ENCODE measurements at regions not wholly inside any gene's neighbourhood (a gene's known extent, or its start where the extent isn't known, plus 50 kb on each side); places are given as distances from the start of the nearest gene placed in this dataset.

DNA sequence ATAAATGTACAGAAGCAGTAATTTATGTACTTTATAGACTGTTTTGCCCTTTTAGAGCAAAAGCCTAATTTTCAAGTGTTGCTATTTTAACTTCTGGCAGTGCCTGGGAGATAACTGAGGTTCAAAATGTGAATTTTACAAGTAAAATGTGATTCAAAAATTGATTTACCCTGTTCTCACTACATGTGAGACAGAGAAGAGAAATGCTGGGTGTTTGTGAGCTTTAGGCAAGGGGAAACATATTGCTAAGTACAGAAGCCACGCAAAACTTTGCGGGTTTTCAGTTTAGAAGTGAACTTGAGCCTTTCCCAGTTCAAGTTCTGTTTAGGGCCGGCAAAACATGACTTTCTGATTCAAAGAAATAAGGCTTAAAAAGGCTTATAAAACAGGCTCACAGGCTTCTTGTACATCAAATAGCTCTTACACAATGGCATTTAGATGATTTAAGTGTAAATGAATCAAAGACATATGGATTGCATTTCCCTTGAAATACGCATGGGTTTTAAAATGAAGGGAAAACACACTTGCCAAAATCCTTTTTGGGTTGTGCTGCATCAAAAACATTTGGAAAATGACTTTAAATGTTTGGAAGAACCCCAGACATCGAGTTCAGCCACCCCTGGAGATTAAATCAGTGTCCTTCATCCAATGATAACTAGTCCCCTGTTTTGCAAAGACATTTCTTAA, 370.8 kb upstream of the MEF2C start (continued):
- TF ChIP-seq JUND (IDR thresholded peaks at IDR 0.05; ENCODE audit: low read length) = no peak
- no peak for TF ChIP-seq CBX5 (IDR thresholded peaks at IDR 0.05; ENCODE audit: low read depth, low read length)
- TF ChIP-seq GTF2F1 (IDR thresholded peaks at IDR 0.05; ENCODE audit: borderline replicate concordance, low read depth, low read length) = no peak
- TF ChIP-seq EGR1 (IDR thresholded peaks at IDR 0.05; ENCODE audit: borderline replicate concordance, low read depth, low read length) = no peak
- no peak for TF ChIP-seq BACH1 (IDR thresholded peaks at IDR 0.05; ENCODE audit: low read length)
- TF ChIP-seq FOSL1 (IDR thresholded peaks at IDR 0.05; ENCODE audit: insufficient read depth, low read depth, low read length) = no peak
